GM18511 (cell line): ENCODE measurements at regions not wholly inside any gene's neighbourhood (a gene's known extent, or its start where the extent isn't known, plus 50 kb on each side); places are given as distances from the start of the nearest gene placed in this dataset.
"Not testable (repeated sequence)": the region's sequence is repeated elsewhere in the genome, so short reads cannot be mapped to it uniquely, and the experiment has no call there.

Experiments used
- ATAC-seq: cut with Tn5 transposase; IDR thresholded peaks from one replicate; pipeline ENCODE4 v1.9.1; 2021; ENCODE audit warnings: mild to moderate bottlenecking, moderate library complexity; ENCODE audit not compliant: unreplicated experiment

DNA sequence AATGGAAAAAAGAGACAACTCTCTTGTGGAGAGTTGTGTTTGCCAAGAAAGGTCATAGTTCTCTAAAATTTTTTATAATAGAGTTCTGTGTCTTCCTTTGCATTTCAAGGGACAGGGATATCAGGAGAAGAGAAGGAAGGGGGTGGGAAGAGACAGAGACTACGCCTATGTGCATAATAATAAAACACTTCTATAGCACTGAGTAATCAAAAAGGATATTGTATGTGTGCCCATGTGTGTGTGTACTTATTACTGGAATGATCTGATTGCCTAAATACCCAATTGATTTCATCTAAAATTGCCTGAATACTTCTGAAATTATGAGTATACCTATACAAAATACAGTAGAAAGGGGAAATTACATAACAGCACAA, 803.7 kb upstream of the ACVR2A start:
- ATAC-seq, result no peak

DNA sequence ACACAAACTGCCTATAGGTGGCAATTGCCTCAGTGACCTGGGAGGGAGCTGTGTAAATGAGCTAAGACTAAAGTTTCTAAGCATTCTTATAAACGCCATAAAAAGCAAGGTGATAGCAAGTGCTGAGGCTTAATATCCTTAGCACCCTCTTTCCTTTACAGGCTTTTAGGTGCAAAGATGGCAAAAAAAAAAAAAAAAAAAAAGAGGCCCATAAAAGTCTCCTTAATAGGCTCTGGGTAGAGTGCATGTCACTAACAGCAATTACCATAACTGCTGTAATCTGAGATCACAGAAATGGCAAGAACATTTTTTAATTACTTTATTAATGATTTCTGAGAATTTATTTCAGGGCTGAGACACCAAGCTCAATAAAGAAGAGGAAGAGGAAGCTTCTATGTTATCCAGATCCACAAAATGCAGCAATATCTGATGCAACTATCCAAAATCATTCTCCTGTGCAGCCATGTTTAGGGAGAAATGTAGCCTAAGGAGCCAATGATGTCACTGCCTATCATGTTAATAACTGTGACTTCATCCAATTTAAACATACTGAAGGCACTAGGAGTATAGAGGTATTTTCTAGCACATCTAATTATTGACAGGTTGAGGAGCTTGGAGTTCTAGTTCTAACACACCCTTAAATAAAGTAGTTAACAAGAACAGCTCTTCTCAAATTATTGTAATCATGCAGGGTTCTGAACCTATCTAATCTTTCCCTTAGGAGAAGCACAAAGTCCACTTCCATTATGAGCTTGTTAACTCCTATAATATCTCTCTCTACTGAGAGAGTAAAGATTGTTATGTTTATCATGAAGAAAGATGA, 804.3 kb upstream of the ACVR2A start:
- ATAC-seq, result no peak

DNA sequence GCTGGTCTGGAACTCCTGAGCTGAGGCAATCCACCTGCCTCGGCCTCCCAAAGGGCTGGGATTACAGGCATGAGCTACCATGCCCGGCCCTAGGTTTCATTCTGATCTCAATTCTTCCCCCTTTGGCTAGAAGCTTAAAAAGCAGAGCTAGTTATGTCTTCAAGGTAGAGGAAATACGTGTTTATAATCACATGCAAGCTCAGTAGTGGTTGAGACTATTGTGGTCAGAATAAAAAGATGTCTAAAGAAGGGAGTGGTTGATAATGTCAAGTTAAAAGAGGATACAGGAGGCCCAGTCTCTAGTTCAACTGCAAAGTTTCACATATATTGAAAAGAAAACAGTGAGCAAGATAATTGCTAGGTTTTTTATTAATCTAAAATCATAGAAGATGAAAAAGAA, 807.8 kb upstream of the ACVR2A start:
- no peak for ATAC-seq

DNA sequence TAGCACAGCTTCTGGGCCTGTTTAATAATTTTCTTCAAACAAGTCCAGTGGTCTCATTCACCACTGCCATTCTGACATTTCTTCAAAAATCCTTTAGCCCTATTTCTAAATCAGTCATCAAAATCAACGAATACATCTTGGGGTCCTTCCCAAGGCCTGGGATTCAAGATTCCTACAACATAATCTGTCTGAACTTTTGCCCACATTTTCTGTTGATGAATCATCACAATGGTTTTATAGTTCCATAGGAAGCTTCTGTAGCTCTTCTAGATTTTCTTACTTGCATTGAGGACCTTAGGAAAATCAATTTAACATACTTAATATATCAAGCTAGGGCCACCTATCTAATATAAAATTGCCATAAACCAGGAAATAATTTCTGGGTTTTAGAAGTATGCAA, 811.8 kb upstream of the ACVR2A start:
- ATAC-seq, result no peak

DNA sequence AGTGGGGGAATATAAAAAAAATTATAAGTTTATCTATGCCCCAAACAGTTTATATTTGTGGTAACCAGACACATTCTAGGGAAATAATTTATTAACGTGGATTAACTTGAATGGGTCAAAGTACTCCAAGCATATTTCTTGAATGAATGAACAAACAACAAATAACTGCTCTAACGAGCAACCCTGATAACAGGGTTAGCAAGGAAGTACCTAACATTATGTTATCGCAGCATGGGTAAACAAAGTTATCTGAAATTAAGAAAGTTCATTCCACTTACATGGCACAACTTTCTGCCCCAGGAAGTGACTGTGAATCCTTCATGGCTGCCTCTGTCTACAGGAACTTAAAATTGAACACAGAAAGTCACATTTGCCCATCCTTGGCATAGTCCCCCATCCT, 812.9 kb upstream of the ACVR2A start:
- no peak for ATAC-seq

DNA sequence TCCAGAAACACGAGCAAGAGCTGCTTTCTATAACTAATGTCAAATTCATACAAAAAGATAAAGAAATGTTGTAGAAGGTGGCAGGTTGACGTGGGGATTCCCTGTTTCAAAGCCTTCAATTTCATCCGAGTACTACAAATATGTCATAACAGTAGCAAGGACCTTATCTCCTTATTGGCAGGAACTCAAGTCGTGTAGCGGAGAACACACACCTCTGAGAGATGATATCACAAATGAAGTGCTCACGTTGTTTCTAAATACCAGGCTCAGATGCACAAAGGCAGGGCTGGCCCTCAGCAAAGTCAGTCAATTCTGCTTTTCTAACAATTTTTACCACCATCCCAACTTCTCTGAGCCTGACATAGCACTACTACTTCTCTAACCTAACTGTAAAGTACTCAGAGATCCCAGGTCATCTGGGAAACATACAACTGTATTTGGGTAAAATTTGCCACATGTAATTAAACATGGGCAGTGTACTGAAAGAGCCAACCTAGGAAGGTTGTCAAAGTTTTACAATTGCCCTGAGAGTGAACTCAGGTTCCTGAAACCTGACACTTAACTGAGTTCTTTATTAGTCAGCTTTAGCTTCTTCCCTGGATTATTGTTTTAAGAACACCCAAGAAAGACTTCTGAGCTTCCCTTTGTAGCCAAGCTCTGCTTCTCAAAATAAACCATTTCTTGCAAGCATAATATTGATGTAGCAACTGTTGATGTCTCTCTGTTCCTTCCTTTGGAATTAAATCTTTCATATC, 813.7 kb upstream of the ACVR2A start:
- ATAC-seq, result no peak

DNA sequence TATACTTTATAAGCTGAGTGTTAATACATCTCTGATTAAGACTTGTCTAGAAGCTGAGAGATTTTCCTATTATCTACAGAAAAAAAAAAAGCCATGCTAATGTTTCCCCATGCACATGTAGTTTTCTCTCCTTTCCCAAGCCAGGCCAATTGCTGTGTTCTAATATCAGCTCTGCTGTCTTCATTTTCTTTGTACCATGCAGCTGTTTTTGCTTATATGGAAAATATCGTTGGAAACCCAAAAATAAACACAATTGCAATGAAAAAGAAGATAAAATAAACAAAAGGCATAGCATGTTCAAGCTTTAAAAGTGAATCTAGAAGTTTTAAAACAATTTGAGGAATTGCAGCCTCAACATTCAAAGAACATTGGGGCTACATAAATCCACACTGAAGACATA, 817.4 kb upstream of the ACVR2A start:
- ATAC-seq, result no peak

DNA sequence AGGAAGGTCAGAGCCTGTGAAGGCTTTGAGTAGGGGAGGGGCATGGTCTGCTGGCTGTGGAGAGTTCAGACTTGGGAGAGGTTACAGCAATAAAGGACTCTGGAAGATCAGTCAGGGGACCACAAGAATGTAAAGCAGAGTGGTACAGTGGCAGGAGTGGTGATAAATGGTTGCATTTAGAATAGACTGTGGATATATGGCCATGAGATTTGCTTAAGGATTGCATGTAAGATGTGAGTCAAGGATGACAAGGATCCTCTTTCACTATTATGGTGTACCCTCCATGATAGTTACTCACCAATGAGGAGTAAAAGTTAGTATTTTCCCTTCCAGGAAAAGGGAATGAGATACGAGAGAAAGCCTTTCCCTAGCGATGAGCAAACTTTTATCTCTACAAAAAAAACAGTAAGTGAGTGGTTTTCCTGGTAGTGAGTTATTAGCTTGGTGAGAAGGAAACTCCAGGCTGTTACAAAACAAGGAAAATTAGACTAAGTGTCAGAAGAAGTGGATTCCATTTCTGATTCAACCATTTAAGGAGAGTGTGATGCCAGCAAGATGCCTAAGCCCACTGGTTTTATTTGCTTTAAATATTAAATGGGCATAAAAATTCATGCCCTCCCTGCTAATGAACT, 818.0 kb upstream of the ACVR2A start:
- no peak for ATAC-seq

DNA sequence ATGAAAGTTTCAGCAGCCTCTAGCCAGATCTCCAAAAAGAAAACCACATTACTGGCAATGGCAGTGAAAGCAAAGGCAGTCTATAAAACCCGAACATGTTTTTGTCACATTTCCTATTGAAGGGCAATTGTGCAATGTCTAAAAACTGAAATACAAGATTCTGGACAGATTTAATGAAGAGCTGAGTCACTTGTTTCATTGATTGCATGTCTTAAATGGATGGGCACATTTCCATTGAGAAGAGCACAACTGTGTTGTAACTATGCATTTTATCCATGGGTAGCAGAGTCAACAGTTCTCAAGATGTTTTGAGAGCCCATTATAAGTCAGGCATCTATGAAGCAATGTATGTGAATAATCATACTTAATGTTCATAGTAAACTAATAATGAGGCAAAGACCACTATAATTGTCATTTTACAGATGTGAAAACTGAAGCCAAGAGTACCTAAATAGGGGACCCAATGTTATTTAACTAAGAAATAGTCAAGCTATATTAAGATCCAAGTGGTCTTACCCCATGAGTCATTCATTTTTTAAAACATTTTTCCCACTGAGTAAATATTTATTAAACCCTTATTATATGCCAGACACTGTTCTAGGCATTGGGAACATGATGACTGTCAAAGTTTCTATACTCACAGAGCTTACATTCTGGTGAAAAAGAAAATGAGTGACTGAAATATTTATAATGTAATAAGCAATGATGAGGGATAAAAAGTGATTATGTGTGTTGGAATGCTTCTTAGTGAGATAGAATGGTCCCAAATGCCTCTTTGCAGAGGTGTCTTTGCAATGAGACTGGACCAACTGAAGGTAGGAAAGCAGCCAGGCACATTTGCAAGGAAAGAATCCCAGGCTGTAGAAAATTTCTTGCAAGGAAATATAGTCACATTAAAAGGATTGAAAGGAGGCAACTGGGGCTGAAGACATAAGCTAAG, 818.9 kb upstream of the ACVR2A start:
- ATAC-seq, result no peak

DNA sequence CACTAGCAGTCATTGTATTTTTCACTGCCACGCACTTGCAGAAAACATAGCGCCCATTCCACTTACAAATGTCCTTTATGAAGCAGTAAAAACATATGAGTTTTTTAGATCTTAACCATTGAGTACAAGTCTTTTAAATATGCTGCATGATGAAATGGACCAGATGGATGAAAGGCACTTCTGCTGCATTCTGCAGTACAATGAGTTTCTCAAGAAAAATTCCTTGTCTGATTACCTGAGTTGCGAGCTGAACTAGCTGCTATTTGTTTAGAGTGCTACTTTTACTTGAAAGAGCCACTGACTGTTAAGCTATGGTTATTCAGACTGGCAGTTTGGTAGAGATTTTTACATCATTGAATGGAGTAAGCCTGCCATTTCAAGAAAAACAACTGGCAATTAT, 825.5 kb upstream of the ACVR2A start:
- ATAC-seq, result no peak

DNA sequence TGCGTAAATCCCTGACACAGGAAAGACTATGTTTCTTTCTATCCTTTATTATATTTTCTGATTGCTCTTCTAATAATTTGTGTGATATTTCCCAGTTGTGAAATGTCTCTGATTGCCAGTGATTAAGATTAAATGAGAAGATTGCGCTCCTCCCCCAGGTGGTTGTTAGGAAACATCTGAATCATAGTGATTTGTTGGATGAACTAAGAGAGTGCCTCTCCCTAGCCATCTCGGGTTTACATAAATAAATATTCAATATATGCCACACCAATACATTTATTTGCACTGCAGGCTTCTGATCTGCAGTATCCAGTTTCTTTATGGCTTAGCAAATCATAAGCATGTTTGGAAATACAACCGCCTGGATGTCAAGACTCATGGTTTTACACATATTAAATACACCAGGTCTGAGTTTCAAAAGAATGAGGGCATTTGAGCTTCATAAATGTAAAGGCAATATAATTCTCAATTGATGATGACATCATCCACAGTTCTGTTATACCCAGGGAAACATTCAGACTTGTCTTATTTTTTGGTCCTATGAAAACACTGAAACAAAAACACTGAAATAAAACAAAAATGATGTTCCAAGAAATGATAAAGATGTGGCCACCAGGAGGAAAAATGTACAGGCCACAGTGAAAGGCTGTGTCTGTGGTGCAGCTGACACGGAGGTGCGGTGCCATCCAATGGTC, 826.7 kb upstream of the ACVR2A start:
- ATAC-seq, result no peak

DNA sequence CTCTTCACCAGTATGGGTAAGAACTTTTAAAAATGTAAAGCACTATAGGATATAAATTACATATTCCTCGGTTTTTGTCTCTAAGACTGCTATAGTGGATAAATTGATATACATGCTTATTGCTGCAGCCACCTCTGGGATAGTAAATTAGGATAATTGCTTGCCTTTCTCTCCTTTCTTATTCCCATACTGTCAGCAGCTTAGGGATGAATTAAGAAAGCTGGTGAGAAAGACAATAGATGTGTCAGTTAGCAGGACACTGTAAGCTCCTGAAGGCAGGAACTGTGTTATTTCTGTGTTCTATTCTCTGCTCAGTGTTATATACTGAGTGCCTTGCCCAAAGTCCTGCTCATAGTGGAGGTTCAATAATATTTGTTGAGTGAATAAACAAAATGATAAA, 828.6 kb upstream of the ACVR2A start:
- no peak for ATAC-seq

DNA sequence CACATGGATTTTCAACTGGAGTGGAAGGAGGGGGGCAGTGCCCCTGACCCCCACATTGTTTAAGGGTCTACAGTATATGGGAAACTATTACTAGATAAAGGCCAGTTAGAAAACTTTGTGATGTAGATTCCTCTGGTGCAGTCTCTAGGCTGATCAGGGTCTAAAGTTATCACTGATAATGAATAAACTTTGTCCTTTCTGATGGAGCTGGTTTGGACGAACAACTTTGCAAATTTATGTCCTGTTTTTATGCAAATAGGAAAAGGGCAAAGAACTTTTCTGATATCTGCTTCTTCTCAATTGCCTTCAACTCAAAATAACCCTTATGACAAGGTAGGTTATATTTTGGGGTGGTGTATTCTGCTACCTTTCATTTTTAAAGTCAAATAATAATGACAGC, 829.2 kb upstream of the ACVR2A start:
- no peak for ATAC-seq

DNA sequence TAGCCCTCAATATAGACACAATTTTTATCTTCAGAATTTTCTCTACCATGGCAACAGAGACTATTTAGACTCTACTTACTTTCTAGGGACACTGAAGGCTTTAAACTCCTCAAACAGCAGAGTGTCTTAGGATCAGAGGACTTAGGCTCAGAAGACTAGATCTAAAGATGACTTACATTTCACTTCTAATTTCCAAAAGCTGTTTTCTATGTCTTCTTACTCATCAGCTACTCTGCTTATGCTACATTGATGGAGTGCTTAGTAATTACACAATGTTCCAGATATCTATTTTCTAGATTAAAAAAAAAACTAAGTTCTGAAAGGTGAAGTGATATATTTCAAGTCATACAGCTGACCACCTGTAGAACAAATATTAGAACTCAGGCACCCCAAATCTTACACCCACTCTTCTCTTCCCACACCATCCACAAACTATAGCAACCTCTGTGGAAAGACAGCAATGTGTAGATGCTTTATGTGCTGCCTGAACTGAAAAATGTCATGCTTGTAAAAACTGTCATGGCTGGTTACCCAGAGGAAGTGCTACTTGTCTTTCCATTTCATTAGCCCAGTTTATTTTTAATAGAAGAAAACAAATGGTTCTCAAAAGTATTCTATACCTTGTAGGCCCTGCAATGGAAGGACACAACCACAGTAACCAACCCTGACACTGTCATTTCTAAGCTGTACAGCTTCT, 831.0 kb upstream of the ACVR2A start:
- ATAC-seq, result no peak

DNA sequence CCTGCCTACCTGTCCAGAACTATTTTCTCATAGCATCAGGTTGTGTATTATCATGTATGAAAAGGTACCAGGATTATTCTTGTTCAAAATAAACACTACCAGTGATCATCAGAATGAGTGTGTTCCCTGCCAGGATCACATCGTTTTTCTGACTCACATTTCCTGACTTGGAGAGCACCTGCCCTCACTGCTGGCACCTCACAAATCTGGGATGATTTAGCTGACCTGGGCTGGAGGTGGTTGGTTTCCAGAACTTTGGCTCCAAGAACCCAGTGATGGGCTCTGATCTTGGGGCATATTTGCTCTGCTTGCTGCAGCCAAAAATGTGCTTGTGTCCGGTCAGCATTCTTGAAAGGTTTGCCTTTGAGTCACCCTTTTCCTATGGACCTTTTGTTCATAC, 836.3 kb upstream of the ACVR2A start:
- no peak for ATAC-seq

DNA sequence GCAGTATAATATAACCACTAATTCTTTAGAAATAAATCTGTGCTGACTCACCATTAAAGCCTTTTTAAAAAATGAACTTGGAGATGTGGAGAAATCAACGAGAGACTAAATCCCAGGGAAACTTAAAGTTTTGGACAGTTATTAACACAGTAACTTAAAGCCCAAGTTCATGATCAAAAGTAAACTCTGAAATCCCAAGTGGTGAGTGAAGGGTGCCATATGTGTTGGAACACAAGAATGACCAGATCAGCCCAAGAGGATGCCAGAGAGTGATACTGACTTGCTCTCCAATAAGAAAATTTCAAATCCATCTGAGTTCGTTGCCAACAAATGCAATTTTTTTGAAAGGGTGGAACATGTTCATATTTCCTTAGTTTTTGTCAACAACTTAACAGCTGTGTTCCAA, 838.1 kb upstream of the ACVR2A start:
- no peak for ATAC-seq

DNA sequence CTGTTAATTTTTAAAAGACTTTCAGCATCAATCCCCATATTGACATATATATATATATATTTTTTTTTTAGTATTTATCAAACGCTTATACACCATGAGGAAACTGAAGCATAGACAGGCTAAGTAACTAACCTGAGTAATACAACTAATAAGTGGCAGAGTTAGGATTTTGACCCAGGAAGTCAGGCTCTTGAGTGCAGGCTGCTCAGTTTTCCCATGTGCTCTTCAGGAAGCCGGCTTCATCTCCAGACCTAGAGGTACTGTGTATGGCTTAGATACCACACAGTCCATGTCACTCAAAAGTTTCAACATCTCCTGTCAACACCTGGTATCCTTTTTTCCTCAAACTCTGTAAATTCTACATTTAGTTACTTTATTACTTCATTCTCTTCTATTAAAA, 841.7 kb upstream of the ACVR2A start:
- no peak for ATAC-seq

DNA sequence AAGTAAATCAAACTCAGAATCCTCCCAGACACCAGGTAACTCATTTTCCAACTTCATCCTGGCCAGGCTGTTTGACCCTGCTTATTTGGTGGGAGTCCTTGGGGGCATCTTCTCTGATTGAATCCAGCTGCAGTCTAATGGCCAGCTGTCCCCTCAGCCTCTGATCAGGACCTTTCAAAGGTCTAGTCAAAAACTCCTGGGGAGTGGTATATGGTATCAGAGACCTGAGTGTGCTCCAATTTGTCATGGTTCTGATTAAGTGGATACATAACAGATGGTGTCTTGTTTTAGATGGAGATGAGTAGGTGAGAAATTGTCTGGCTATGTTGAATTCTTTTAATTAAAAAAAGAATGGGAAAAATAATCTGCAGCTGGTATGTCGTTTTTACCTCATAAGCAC, 842.6 kb upstream of the ACVR2A start:
- ATAC-seq, result no peak

DNA sequence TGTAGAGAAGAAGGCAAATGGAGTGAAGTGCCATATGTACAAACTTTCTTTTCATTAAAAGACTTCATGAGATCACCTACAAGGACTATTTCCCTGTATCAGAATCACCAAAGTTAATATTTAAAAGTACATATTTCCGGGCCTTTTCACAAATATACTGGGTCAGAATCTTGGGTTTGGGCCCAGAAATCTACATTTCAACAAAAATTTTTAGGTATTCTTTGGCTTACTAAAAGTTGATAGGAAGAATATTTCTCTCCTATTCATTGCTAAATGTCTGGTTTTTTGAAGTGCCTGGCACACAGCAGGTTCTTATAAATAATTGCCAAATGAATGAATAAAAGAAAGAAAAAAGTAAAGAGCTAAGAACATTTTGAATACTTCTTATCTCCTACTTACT, 843.8 kb upstream of the ACVR2A start:
- no peak for ATAC-seq

DNA sequence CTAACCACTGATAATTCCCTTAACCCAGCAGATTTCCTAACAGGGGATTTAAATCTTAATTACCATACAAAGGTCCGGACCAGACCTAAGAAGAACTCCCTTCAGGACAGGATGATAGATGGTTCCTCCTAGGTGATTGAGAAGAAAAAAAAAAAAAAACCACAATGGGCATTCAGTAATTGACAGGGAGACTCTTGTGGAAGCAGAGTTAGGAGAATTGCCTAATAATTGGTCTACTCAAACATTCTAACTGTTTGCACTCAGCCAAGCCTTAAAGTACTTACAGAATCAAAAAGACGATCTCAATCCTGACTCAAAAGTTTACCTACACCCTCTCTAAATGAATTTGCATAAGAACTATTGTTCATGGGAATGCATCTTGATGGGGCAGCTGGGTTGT, 844.7 kb upstream of the ACVR2A start:
- ATAC-seq, result not testable (repeated sequence)
